NT2/D1 (cell line): ENCODE measurements at regions not wholly inside any gene's neighbourhood (a gene's known extent, or its start where the extent isn't known, plus 50 kb on each side); places are given as distances from the start of the nearest gene placed in this dataset.

Source experiments
- DNase-seq: peaks from one replicate; pipeline ENCODE4 v3.0.0-alpha.2; 2011; ENCODE audit warnings: low read depth, low spot score
- H3K27me3 ChIP-seq: 2 replicates; pipeline ENCODE4 v1.6.0; 2011; ENCODE audit warnings: mild to moderate bottlenecking; ENCODE audit not compliant: insufficient read length, insufficient read depth
- H3K36me3 ChIP-seq: 2 replicates; pipeline ENCODE4 v1.6.1; 2011; ENCODE audit warnings: mild to moderate bottlenecking, low read length, mixed read lengths; ENCODE audit not compliant: insufficient read depth, insufficient read length
- H3K4me1 ChIP-seq: 2 replicates; pipeline ENCODE4 v1.5.1; 2011; ENCODE audit not compliant: insufficient read depth, insufficient read length
- H3K4me3 ChIP-seq: 2 replicates; pipeline ENCODE4 v1.5.1; 2011; ENCODE audit warnings: low read depth; ENCODE audit not compliant: insufficient read length
- H3K9ac ChIP-seq: 2 replicates; pipeline ENCODE4 v1.6.0; 2011; ENCODE audit warnings: low read depth; ENCODE audit not compliant: insufficient read length
- H3K9me3 ChIP-seq: 2 replicates; pipeline ENCODE4 v1.5.1; 2011; ENCODE audit warnings: mild to moderate bottlenecking, low read length; ENCODE audit not compliant: insufficient read depth
- SUZ12 ChIP-seq: IDR thresholded peaks from 2 replicates; pipeline ENCODE4 v1.6.1; 2011; ENCODE audit not compliant: insufficient read length, insufficient read depth; ENCODE audit errors: extremely low read depth
- YY1 ChIP-seq: IDR thresholded peaks from 2 replicates; pipeline ENCODE4 v1.6.1; 2011; ENCODE audit not compliant: insufficient read length, insufficient read depth
- ZNF274 ChIP-seq: IDR thresholded peaks from 2 replicates; pipeline ENCODE4 v1.6.1; 2011; ENCODE audit warnings: mild to moderate bottlenecking, low read depth, low read length

DNA sequence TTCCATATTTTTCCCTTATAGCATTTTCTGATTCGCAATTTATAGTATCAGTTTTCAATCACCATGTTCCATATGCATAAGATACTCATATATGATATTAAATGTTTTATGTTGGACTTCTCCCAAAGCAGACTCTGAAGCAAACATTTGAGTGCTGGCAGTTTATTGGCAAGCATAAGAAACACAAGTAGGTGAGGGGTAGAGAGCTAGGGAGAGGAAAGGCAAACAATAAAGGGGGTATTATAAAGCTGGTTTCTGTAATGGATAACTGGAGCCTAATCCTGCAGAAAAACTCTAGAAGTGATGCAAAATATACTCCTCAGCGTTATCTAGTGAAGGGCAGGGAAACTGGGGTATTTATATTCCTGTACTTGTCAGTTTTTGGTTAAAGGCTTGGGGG lies 491.5 kb upstream of the TGFBR2 start:
- DNase-seq, result no peak
- no peaks in the 10 kb centered on the region for H3K27me3 ChIP-seq
- no peaks in the 10 kb centered on the region for H3K4me1 ChIP-seq
- no peak overlapping the region for H3K4me3 ChIP-seq
- H3K36me3 ChIP-seq, result no peaks in the 10 kb centered on the region
- no peak overlapping the region for H3K9ac ChIP-seq
- TF ChIP-seq YY1 (no peak), SUZ12 (no peak), ZNF274 (no peak)
- H3K9me3 ChIP-seq, result no peaks in the 10 kb centered on the region

DNA sequence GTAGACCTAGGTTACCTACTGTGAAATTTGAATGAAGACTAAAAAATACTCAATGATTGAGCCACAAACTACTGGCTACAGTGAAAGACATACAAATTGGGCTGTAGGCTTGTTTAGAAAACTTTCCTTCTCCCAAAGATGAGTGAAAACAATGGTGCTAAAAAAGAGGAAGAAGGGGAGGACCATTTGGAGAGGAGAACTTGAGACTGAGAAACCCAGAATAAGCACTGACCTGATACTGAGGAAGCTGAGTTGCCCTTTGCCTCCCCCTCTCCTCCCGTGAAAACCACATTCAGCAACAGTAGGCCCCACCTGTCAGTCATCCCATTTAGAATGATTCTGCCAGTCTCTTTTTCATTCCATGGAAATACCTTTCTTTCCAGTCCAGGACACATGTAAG lies 484.0 kb upstream of the TGFBR2 start:
- H3K36me3 ChIP-seq, result no peaks in the 10 kb centered on the region
- H3K4me1 ChIP-seq, result no peaks in the 10 kb centered on the region
- H3K9ac ChIP-seq, result no peak overlapping the region
- H3K4me3 ChIP-seq, result no peak overlapping the region
- no peaks in the 10 kb centered on the region for H3K27me3 ChIP-seq
- no peak for DNase-seq
- H3K9me3 ChIP-seq, result peaks cover 2% of the 10 kb centered on the region; the same call in 1 of the 2 replicates
- no peak for TF ChIP-seq YY1
- no peak for TF ChIP-seq ZNF274
- no peak for TF ChIP-seq SUZ12

DNA sequence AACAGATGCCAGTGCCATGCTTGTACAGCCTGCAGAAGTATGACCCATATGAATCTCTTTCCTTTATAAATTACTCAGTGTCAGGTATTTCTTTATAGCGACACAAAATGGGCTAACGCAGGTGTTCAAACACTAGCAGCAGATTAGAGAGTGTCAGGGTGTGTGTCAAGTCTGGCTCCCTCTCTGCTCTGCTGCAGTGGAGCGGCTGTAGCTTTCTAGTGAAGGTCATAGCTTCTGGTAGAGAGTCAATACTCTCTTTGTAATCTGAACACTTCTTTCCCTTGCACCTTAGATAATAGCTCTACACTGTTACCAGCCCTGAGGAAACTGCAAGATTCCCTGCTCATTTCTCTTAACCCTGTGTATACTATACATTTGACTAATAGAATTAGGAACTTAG lies 483.2 kb upstream of the TGFBR2 start:
- H3K4me1 ChIP-seq, result no peaks in the 10 kb centered on the region
- DNase-seq, result no peak
- no peaks in the 10 kb centered on the region for H3K36me3 ChIP-seq
- H3K9me3 ChIP-seq, result peaks cover 5% of the 10 kb centered on the region; the same call in 1 of the 2 replicates
- TF ChIP-seq YY1 (no peak), ZNF274 (no peak), SUZ12 (no peak)
- H3K9ac ChIP-seq, result no peak overlapping the region
- H3K27me3 ChIP-seq, result no peaks in the 10 kb centered on the region
- H3K4me3 ChIP-seq, result no peak overlapping the region

DNA sequence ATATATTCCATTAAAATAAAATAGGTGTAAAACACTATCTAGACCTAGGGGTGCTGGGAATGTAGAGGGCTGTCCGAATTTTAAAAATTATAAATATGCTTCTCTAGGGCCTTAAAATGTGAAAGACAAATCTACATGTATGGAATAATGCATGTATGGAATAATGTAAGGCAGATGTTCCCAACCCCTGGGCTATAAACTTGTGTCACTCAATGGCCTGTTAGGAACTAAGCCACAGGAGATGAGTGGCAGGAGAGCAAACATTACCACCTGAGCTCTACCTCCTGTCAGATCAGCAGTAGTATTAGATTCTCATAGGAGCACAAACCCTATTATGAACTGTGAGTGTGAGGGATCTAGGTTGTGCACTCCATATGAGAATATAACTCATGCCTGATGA lies 482.6 kb upstream of the TGFBR2 start:
- TF ChIP-seq SUZ12 (no peak), YY1 (no peak), ZNF274 (no peak)
- H3K9me3 ChIP-seq, result peaks cover 5% of the 10 kb centered on the region; the same call in 1 of the 2 replicates
- H3K4me1 ChIP-seq, result no peaks in the 10 kb centered on the region
- H3K9ac ChIP-seq, result no peak overlapping the region
- no peak for DNase-seq
- H3K36me3 ChIP-seq, result no peaks in the 10 kb centered on the region
- no peak overlapping the region for H3K4me3 ChIP-seq
- H3K27me3 ChIP-seq, result no peaks in the 10 kb centered on the region

GRCh38 chr3:30124435-30125370 lies 481.7 kb upstream of the TGFBR2 start:
- no peaks in the 10 kb centered on the region for H3K4me1 ChIP-seq
- H3K9me3 ChIP-seq, result peaks cover 5% of the 10 kb centered on the region; the same call in 1 of the 2 replicates
- peak; percentile 40 for DNase-seq
- H3K4me3 ChIP-seq, result no peak overlapping the region
- no peaks in the 10 kb centered on the region for H3K36me3 ChIP-seq
- H3K9ac ChIP-seq, result no peak overlapping the region
- H3K27me3 ChIP-seq, result no peaks in the 10 kb centered on the region
- TF ChIP-seq ZNF274 (no peak), SUZ12 (no peak), YY1 (no peak)

DNA sequence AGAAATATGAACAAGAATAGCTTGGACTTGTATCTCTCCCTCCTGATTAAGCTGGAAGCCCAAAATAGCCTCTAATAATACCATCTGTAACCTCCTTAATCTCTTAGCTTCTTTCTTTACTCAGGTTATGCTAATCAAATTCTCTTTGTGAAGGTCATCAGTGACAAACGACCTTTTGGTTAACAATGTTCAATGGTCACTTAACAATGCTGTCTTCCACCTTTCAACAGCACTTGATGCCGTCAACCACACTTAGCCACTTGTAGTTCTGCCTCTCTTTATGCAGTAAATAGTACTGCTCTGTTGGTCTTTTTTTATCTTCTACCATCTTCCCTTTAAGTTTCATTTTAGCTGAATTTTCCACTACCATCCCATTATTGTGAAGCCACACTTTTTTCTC lies 476.6 kb upstream of the TGFBR2 start:
- TF ChIP-seq YY1 (no peak), ZNF274 (no peak), SUZ12 (no peak)
- DNase-seq, result no peak
- no peaks in the 10 kb centered on the region for H3K36me3 ChIP-seq
- peaks cover 5% of the 10 kb centered on the region; the same call in 1 of the 2 replicates for H3K9me3 ChIP-seq
- no peaks in the 10 kb centered on the region for H3K4me1 ChIP-seq
- H3K27me3 ChIP-seq, result no peaks in the 10 kb centered on the region
- H3K4me3 ChIP-seq, result no peak overlapping the region
- no peak overlapping the region for H3K9ac ChIP-seq

- no peak for DNase-seq
- TF ChIP-seq SUZ12 (no peak), ZNF274 (no peak), YY1 (no peak)
- no peaks in the 10 kb centered on the region for H3K36me3 ChIP-seq
- H3K4me1 ChIP-seq, result no peaks in the 10 kb centered on the region
- H3K9me3 ChIP-seq, result peaks cover 5% of the 10 kb centered on the region; the same call in 1 of the 2 replicates
- no peaks in the 10 kb centered on the region for H3K27me3 ChIP-seq
- no peak overlapping the region for H3K9ac ChIP-seq
- no peak overlapping the region for H3K4me3 ChIP-seq
Measured at GRCh38 chr3:30130391-30130790, 476.0 kb upstream of the TGFBR2 start.
